Adrenal gland (tissue), 5 donors: ENCODE measurements at regions not wholly inside any gene's neighbourhood (a gene's known extent, or its start where the extent isn't known, plus 50 kb on each side); places are given as distances from the start of the nearest gene placed in this dataset.

Experiments used
- POLR2A ChIP-seq, 2 donors: fragments of 450-650 bp; IDR thresholded peaks; one replicate each; pipeline ENCODE4 v1.6.1; 2017; ENCODE audit warnings: antibody characterized with exemption in 2 of 2, mild to moderate bottlenecking in 2 of 2, moderate library complexity in 1 of 2
- TF ChIP-seq, protein P1 (sequence below), 6 experiments: fragments of 450-650 bp in 4 of 6; fragments of 200-600 bp in 2 of 6; sonication (generic) in 1 of 6; IDR thresholded peaks; 1 replicate in 5 of 6; 2 replicates in 1 of 6; pipeline versions ENCODE4 v1.5.1 to v1.8.0; 2016 to 2021; ENCODE audit warnings: antibody characterized with exemption in 6 of 6, mild to moderate bottlenecking in 2 of 6, moderate library complexity in 1 of 6
- donor health status: DM: no; HTN: no; CAD: no.

- TF ChIP-seq, protein P1, sequence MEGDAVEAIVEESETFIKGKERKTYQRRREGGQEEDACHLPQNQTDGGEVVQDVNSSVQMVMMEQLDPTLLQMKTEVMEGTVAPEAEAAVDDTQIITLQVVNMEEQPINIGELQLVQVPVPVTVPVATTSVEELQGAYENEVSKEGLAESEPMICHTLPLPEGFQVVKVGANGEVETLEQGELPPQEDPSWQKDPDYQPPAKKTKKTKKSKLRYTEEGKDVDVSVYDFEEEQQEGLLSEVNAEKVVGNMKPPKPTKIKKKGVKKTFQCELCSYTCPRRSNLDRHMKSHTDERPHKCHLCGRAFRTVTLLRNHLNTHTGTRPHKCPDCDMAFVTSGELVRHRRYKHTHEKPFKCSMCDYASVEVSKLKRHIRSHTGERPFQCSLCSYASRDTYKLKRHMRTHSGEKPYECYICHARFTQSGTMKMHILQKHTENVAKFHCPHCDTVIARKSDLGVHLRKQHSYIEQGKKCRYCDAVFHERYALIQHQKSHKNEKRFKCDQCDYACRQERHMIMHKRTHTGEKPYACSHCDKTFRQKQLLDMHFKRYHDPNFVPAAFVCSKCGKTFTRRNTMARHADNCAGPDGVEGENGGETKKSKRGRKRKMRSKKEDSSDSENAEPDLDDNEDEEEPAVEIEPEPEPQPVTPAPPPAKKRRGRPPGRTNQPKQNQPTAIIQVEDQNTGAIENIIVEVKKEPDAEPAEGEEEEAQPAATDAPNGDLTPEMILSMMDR (IDR thresholded peaks at IDR 0.05): no peak
- no peak for TF ChIP-seq POLR2A (IDR thresholded peaks at IDR 0.05)
These were observed 481.0 kb upstream of the KLF6 start for GRCh38 chr10:4265964-4266363.
